GM23248 (cell line): ENCODE measurements at regions not wholly inside any gene's neighbourhood (a gene's known extent, or its start where the extent isn't known, plus 50 kb on each side); places are given as distances from the start of the nearest gene placed in this dataset.

Experiments used
- DNase-seq: peaks from one replicate; pipeline ENCODE4 v3.0.0-alpha.2; 2015
- H2AFZ ChIP-seq: fragments of 200-600 bp; sonication (generic); 2 replicates; pipeline ENCODE4 v1.6.1; 2016; ENCODE audit warnings: antibody characterized with exemption
- H3F3A ChIP-seq: fragments of 200-600 bp; sonication (generic); 2 replicates; pipeline ENCODE4 v1.6.1; 2016; ENCODE audit warnings: mild to moderate bottlenecking, antibody characterized with exemption, mixed run types; ENCODE audit not compliant: insufficient read depth
- H3K27ac ChIP-seq: fragments of 200-600 bp; sonication (generic); 2 replicates; pipeline ENCODE4 v1.5.1; 2016; ENCODE audit warnings: mild to moderate bottlenecking
- H3K27me3 ChIP-seq: fragments of 200-600 bp; sonication (generic); replicated peaks from 2 replicates; pipeline ENCODE4 v1.6.1; 2016; ENCODE audit warnings: mild to moderate bottlenecking; ENCODE audit not compliant: insufficient read depth
- H3K36me3 ChIP-seq: fragments of 200-600 bp; sonication (generic); 2 replicates; pipeline ENCODE4 v1.6.1; 2016; ENCODE audit warnings: low read depth, mild to moderate bottlenecking
- H3K4me1 ChIP-seq: fragments of 200-600 bp; sonication (generic); 2 replicates; pipeline ENCODE4 v1.6.1; 2016; ENCODE audit warnings: mild to moderate bottlenecking; ENCODE audit not compliant: insufficient read depth
- H3K4me2 ChIP-seq: fragments of 200-600 bp; sonication (generic); one replicate; pipeline ENCODE4 v1.6.1; 2016; ENCODE audit warnings: mild to moderate bottlenecking; ENCODE audit not compliant: unreplicated experiment
- H3K4me3 ChIP-seq: fragments of 200-600 bp; sonication (generic); 2 replicates; pipeline ENCODE4 v1.5.1; 2016; ENCODE audit warnings: mild to moderate bottlenecking
- H3K79me2 ChIP-seq: fragments of 200-600 bp; sonication (generic); 2 replicates; pipeline ENCODE4 v1.6.1; 2016; ENCODE audit warnings: mild to moderate bottlenecking; ENCODE audit not compliant: insufficient read depth
- H3K9ac ChIP-seq: fragments of 200-600 bp; sonication (generic); 2 replicates; pipeline ENCODE4 v1.6.1; 2016; ENCODE audit warnings: mild to moderate bottlenecking
- H3K9me2 ChIP-seq: fragments of 200-600 bp; sonication (generic); 2 replicates; pipeline ENCODE4 v1.6.1; 2016; ENCODE audit warnings: mixed run types, mild to moderate bottlenecking, moderate library complexity; ENCODE audit not compliant: insufficient read depth
- H3K9me3 ChIP-seq: fragments of 200-600 bp; sonication (generic); one replicate; pipeline ENCODE4 v1.6.1; 2017; ENCODE audit warnings: low read depth
- H4K20me1 ChIP-seq: fragments of 200-600 bp; sonication (generic); 2 replicates; pipeline ENCODE4 v1.6.0; 2016; ENCODE audit not compliant: insufficient read depth
- EZH2 ChIP-seq: fragments of 200-600 bp; sonication (generic); IDR thresholded peaks from 2 replicates; pipeline ENCODE4 v1.6.1; 2018; ENCODE audit warnings: antibody characterized with exemption, mild to moderate bottlenecking; ENCODE audit not compliant: insufficient read depth, poor library complexity, severe bottlenecking
- EZH2phosphoT487 ChIP-seq: fragments of 200-600 bp; sonication (generic); IDR thresholded peaks from 2 replicates; pipeline ENCODE4 v1.6.1; 2018; ENCODE audit warnings: antibody characterized with exemption, moderate library complexity, mild to moderate bottlenecking, low read depth; ENCODE audit not compliant: insufficient read depth
- WGBS, 2 experiments: methylation state at CpG; one replicate each; pipeline ENCODE4 v1.1.6; 2015 to 2017; ENCODE audit warnings: low lambda C conversion rate in 2 of 2, low coverage in 1 of 2; ENCODE audit errors: missing lambda C conversion rate in 2 of 2; 5-methylcytosine and 5-hydroxymethylcytosine counted together
- in situ Hi-C: fragments of 300-500 bp; cut with MboI; formaldehyde crosslinking; loops from 2 replicates; pipeline ENCODE4 v1.15.0; 2020

GRCh38 chr1:106564192-106564591 lies 492.3 kb upstream of the PRMT6 start:
- Histone ChIP-seq H3K4me3 (no peak overlapping the region), H3K9ac (no peak overlapping the region), H3K9me3 (no peaks in the 10 kb centered on the region), H3K27me3 (no peaks in the 10 kb centered on the region; the same call in 1 of the 2 replicates), H3K4me2 (no peak overlapping the region), H4K20me1 (no peaks in the 10 kb centered on the region), H3K4me1 (no peaks in the 10 kb centered on the region), H3K79me2 (no peaks in the 10 kb centered on the region), H2AFZ (no peak overlapping the region), H3F3A (no peaks in the 10 kb centered on the region), H3K36me3 (no peaks in the 10 kb centered on the region), H3K27ac (no peak overlapping the region), H3K9me2 (no peaks in the 10 kb centered on the region)
- in situ Hi-C loops: no loop called here
- no peak for TF ChIP-seq EZH2phosphoT487
- no peak for TF ChIP-seq EZH2
- DNase-seq: no peak
- 46 to 52% methylated on average over 2 of the region's 2 CpGs for WGBS, 2 experiments

GRCh38 chr1:106568201-106568974 lies 488.1 kb upstream of the PRMT6 start:
- Histone ChIP-seq H2AFZ (no peak overlapping the region), H3K4me2 (no peak overlapping the region), H3F3A (no peaks in the 10 kb centered on the region), H3K79me2 (no peaks in the 10 kb centered on the region), H3K4me3 (no peak overlapping the region), H3K27ac (no peak overlapping the region), H3K9me3 (no peaks in the 10 kb centered on the region), H3K36me3 (no peaks in the 10 kb centered on the region), H3K9ac (no peak overlapping the region), H4K20me1 (no peaks in the 10 kb centered on the region), H3K27me3 (no peaks in the 10 kb centered on the region; the same call in 1 of the 2 replicates), H3K9me2 (no peaks in the 10 kb centered on the region), H3K4me1 (no peaks in the 10 kb centered on the region)
- 32 to 45% methylated on average over 6 of the region's 6 CpGs for WGBS, 2 experiments
- TF ChIP-seq EZH2 (no peak), EZH2phosphoT487 (no peak)
- in situ Hi-C loops: no loop called here
- DNase-seq: no peak

- Histone ChIP-seq H3K4me3 (no peak overlapping the region), H3K9ac (no peak overlapping the region), H3K9me2 (no peaks in the 10 kb centered on the region), H3K4me2 (no peak overlapping the region), H3K9me3 (no peaks in the 10 kb centered on the region), H3K4me1 (no peaks in the 10 kb centered on the region), H4K20me1 (no peaks in the 10 kb centered on the region), H3K79me2 (no peaks in the 10 kb centered on the region), H3K36me3 (no peaks in the 10 kb centered on the region), H3F3A (no peaks in the 10 kb centered on the region), H3K27ac (no peak overlapping the region), H2AFZ (no peak overlapping the region), H3K27me3 (no peaks in the 10 kb centered on the region)
- no peak for TF ChIP-seq EZH2
- no peak for TF ChIP-seq EZH2phosphoT487
- WGBS, 2 experiments: 37 to 39% methylated on average over 4 of the region's 4 CpGs
- DNase-seq: no peak
- in situ Hi-C loops: no loop called here
Measured at GRCh38 chr1:106571109-106571508, 485.4 kb upstream of the PRMT6 start.

- Histone ChIP-seq H3F3A (no peaks in the 10 kb centered on the region), H3K4me1 (0 out of 2 replicates have a peak, but pooled peaks cover 3% of the 10 kb centered on the region), H3K4me3 (no peak overlapping the region), H3K9me3 (no peaks in the 10 kb centered on the region), H3K9ac (no peak overlapping the region), H3K36me3 (no peaks in the 10 kb centered on the region), H3K4me2 (no peak overlapping the region), H3K27ac (no peak overlapping the region), H2AFZ (no peak overlapping the region), H3K9me2 (no peaks in the 10 kb centered on the region), H3K27me3 (no peaks in the 10 kb centered on the region), H3K79me2 (no peaks in the 10 kb centered on the region), H4K20me1 (no peaks in the 10 kb centered on the region)
- WGBS, 2 experiments: 21 to 30% methylated on average over 1 of the region's 1 CpG
- in situ Hi-C loops: no loop called here
- peak; percentile 3 for DNase-seq
- TF ChIP-seq EZH2phosphoT487: no peak
- TF ChIP-seq EZH2: no peak
Measured at GRCh38 chr1:106584107-106584506, 472.4 kb upstream of the PRMT6 start.
